Activated naive CD4-positive, alpha-beta T cell treated with anti-CD3 and anti-CD28 coated beads, Interleukin-2, amount 50 U/mL, for 72 hours (primary cell): ENCODE measurements at regions not wholly inside any gene's neighbourhood (a gene's known extent, or its start where the extent isn't known, plus 50 kb on each side); places are given as distances from the start of the nearest gene placed in this dataset.
A peak's percentile ranks its signal among the peaks of the same experiment; 100 is the strongest.

Experiments
- ATAC-seq, 2 donors: fragments of 150-1000 bp; cut with Tn5 transposase; 2 replicates each; pipeline ENCODE4 v1.10.0; 2021; ENCODE audit warnings: mild to moderate bottlenecking in 2 of 2, moderate library complexity in 2 of 2
- DNase-seq, 2 donors: peaks; one replicate each; pipeline ENCODE4 v3.0.0; 2021 to 2022; ENCODE audit warnings: low spot score in 2 of 2
- H3K27ac Mint-ChIP-seq, 2 donors: one replicate each; pipeline ENCODE4 v1.8.0; 2022; ENCODE audit warnings: mild to moderate bottlenecking in 2 of 2, mixed read lengths in 2 of 2
- H3K36me3 Mint-ChIP-seq, 2 donors: one replicate each; pipeline ENCODE4 v1.8.0; 2022; ENCODE audit warnings: mixed read lengths in 2 of 2
- H3K9me3 Mint-ChIP-seq, 2 donors: one replicate each; pipeline ENCODE4 v1.8.0; 2022; ENCODE audit warnings: mixed read lengths in 2 of 2

DNA sequence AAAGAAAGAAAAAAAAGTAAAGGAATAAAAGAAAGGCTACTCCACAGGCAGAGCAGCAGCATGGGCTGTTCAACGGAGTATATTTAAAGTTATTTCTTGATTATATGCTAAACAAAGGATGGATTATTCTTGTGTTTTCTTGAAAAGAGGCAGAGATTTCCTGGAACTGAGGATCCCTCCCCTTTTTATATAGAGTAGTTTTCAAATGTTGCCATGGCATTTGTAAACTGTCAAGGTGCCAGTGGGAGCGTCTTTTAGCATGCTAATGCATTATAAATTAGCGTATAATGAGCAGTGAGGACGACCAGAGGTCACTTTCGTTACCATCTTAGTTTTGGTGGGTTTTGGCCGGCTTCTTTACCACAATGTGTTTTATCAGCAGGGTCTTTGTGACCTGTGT, 383.0 kb downstream of the PCNX1 start:
- no peak for ATAC-seq
- Mint-ChIP-seq H3K9me3 (peaks cover 0 to 6% of the 10 kb centered on the region in 2 donors), H3K36me3 (peaks cover 5 to 6% of the 10 kb centered on the region in 2 donors), H3K27ac (no peak overlapping the region)
- no peak for DNase-seq

DNA sequence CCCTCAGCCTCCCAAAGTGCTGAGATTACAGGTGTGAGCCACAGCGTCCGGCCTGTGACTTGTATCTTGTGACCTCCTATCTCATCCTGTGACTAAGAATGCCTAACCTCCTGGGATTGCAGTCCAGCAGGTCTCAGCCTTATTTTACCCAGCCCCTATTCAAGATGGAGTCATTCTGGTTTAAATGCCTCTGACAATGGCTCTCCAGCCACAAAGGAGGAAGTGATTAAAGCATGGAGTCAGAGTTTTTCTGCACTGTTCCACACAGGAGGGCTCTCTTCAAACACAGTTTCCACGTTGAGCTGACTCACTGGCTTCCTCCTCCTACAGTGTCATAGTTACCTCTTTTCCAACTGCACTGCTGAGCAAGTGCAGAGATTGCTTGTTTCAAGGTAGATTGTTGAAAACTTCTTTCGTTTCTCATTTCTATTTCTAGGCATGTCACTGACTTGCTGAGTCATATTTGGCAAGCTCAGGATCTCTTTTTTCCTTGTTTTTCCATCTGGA, 383.8 kb downstream of the PCNX1 start:
- Mint-ChIP-seq H3K36me3 (peaks cover 0 to 6% of the 10 kb centered on the region in 2 donors), H3K27ac (no peak overlapping the region), H3K9me3 (no peaks in the 10 kb centered on the region)
- DNase-seq = peak; percentile 39 to 59
- peak; percentile 99 to 100 for ATAC-seq

DNA sequence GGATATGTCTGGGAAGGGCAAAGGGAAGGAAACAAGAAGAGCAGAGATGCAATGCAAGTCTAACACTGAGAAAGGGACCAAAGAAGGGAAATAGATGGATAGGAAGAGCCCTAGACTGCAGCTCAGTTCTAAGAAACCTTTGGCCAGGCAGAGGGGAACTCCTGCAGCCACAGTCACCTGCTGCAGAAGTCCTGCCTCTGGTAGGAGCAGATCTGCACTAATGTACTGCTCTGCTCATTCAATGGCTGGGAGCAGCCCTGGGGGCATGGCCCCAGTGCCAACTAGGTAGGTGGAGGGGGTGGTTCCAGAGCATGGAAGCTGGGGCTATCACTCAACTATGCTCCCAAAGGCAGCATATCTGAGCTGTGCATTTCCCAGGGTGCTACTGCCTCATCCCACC, 388.9 kb downstream of the PCNX1 start:
- ATAC-seq = no peak
- peaks cover 0 to under 1% of the 10 kb centered on the region in 2 donors for H3K36me3 Mint-ChIP-seq
- no peak overlapping the region for H3K27ac Mint-ChIP-seq
- DNase-seq = no peak
- no peaks in the 10 kb centered on the region for H3K9me3 Mint-ChIP-seq

DNA sequence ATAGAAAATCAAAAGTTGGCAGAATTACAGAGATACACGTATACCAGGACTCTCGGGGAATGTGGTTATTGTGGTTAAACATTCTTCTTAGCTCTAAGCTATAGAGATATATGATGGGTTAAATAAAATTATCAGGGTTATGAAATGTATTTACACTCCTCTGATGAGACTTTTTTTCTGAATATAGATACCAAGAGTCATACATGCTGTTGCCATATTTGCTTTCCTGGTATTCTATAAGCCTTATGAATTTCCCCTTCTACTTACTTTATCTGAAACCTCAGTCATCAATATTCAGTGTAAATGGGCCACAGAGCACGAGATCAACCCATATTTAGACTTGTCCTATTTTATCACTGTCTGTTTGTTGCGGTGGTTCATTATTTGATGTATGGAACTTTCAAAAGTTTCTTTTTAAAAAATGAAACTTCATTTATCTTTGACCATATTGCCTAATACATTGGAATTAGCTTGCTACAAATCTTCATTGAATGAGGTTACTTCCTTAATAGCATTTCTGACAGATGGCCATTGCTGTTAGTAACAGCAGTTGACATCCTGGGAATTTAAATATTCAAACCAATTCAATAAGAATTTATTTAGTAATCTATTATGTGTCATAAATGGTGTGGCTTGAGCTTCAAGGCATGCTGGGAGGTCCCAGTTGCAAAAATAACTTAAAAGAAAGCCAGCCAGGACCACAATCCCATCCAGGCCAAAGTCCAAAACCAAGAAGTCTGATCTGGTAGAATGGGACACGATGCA, 393.5 kb downstream of the PCNX1 start:
- no peak for ATAC-seq
- Mint-ChIP-seq H3K36me3 (peaks cover 11 to 13% of the 10 kb centered on the region in 2 donors), H3K9me3 (peaks cover 5 to 11% of the 10 kb centered on the region in 2 donors), H3K27ac (no peak overlapping the region)
- DNase-seq = no peak

DNA sequence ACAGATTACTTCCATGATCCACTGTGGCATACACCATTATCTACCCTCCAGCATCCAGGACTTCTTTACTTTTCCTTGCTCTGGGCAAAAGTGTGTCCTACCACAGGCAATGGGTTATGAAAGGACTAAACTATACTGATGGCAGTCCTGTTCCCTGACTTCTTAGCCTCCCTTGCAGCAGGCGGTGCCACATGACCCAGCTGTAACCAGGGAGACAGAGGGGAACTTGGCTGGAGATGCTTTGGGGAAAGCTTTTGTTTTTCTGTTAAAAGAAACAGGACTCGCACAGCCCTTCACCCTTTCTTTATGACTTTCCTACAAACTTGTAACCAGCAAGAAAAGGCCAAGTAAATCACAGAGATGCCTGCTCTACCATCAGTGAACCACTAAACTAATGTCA, 394.4 kb downstream of the PCNX1 start:
- Mint-ChIP-seq H3K27ac (no peak overlapping the region), H3K9me3 (peaks cover 5 to 12% of the 10 kb centered on the region in 2 donors), H3K36me3 (peaks cover 13 to 14% of the 10 kb centered on the region in 2 donors)
- DNase-seq = no peak
- no peak for ATAC-seq

DNA sequence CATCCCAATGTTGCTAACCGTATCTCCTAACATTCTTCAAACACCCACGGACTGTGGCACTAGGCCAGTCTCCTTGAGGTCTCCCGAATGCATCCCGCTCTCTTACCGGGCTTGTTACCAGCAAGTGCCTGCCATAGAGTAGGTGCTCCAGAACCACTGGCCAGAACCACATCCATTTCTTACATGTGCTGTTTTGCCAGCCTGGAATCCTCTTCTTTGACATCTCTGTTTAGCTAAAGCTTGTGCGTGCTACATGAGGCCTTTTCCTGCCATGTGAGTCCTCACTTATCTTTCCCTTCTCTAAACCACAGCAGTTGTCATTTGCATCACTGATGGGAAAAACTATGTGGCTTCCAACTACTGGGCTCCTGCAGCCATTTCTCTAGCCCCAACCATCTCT, 397.4 kb downstream of the PCNX1 start:
- Mint-ChIP-seq H3K9me3 (peaks cover 5 to 12% of the 10 kb centered on the region in 2 donors), H3K36me3 (peaks cover 14 to 18% of the 10 kb centered on the region in 2 donors), H3K27ac (no peak overlapping the region)
- ATAC-seq (no peak), DNase-seq (no peak)

DNA sequence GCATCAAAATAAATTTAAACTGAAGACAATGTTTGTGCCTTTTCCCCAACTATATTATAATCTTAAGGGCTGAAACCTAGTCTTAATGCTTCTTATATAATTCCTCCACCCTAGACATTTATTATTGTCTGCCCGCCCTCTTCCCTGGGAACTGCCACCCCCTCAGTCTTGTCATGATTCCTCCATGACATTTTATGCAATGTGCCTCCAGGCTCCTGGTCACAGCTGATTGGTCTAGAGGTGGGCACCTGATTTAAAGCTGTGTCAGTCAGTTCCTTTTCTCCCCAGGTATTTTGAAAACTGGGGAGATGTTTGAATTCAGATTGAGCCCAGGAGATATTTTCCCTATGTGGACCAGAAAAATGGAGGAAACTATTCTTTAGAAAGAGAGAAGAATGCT, 401.4 kb downstream of the PCNX1 start:
- DNase-seq = no peak
- ATAC-seq = no peak
- Mint-ChIP-seq H3K36me3 (peaks cover 14 to 18% of the 10 kb centered on the region in 2 donors), H3K27ac (no peak overlapping the region), H3K9me3 (peaks cover 5 to 20% of the 10 kb centered on the region in 2 donors)

DNA sequence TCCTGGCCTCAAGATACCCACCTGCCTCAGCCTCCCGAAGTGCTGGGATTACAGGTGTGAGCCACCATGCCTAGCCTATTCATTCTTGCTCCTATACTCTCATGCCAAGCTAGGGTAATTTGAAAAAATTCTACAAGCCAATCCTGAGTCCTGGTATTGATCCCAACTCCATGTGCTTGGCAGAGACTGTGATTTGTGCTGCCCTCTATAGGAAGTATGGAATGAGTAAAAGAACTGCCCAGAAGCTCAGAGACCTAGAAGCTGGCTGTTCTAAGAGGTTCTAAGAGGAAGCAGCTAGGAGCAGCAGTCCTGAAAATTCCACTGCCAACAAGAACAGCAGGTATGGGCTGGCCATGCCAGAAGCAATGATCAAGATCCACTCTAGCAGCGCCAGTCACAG, 402.5 kb downstream of the PCNX1 start:
- no peak for ATAC-seq

DNA sequence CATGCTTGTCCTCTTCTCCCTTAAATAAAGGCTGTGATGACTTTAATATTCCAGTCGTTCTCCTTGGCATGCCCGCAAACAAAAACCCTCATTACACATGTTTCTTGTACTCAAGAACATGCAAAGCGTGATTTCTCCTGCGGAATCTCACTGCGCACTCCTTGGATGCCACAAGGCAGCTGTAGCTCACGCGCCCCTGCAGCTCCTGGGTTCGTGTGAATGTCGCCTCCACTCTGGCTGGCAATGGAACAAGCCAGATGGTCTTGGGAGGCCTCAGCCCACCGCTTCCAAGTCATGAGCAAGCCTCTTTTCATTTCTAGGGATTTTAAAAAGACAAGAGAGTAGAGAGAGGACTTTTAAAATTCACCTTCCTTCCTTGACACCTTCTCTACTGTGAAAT, 403.8 kb downstream of the PCNX1 start:
- H3K27ac Mint-ChIP-seq = no peak overlapping the region
- H3K36me3 Mint-ChIP-seq = peaks cover 0 to 6% of the 10 kb centered on the region in 2 donors
- DNase-seq (no peak), ATAC-seq (no peak)
- peaks cover 0 to 9% of the 10 kb centered on the region in 2 donors for H3K9me3 Mint-ChIP-seq

More for the DNA sequence above, 402.5 kb downstream of the PCNX1 start:
- peaks cover 11 to 16% of the 10 kb centered on the region in 2 donors for H3K36me3 Mint-ChIP-seq
- no peak overlapping the region for H3K27ac Mint-ChIP-seq
- peaks cover 3 to 19% of the 10 kb centered on the region in 2 donors for H3K9me3 Mint-ChIP-seq
- no peak for DNase-seq

DNA sequence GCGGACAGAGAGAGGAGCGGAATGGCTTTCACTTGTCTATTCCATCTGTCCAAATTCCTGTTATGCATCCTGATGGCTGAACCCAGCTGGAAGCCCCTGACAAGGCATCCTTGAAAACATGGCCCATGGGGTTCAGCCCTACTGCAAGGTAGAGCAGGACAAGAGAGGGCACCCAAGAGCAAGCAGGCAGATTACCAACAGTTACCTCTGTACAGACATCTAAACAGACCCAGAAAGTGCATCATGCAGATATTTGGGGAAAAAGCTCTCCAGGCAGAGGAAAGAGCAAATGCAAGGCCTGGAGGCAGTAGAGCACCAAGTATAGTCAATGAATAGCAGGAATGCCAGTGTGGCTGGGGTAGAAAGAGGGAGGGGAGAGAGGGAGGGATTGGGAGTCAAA, 407.5 kb downstream of the PCNX1 start:
- Mint-ChIP-seq H3K27ac (no peak overlapping the region), H3K36me3 (no peaks in the 10 kb centered on the region), H3K9me3 (peaks cover 0 to 9% of the 10 kb centered on the region in 2 donors)
- ATAC-seq (no peak), DNase-seq (no peak)

DNA sequence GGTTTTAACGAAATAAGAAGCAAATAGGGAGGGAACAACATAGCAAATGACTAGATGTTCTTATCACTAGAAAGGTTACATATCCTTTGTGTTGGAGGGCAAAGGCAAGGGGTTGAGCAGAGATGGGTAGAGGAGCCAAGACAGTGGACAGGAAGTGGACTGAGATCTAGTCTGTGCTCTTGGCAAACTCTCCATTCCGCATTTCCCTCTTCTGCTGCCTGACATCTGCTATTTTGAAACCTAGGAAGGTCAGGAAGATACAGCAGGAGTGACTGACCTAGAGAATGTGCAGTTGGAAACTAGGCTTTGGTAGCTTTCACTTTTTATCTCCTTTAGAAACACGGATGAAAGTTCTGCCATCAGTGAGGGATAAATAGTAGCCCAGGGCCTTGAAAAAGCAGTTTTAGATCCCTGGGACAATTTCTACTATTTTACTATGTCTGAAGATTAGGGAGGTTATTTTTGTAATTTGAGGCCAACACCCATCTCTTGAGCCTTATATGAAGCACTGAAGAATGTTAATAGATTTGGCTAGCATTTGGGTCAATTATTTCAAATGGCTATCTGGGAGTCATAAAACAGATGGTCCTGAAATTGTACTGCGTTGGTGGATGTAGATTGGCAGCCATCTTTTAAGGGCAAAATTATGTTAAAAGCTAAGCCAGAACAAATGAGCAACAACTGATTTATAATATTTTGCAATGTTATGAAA, 410.3 kb downstream of the PCNX1 start:
- Mint-ChIP-seq H3K9me3 (peaks cover 0 to 9% of the 10 kb centered on the region in 2 donors), H3K36me3 (peaks cover 0 to 7% of the 10 kb centered on the region in 2 donors)
- ATAC-seq = no peak

DNA sequence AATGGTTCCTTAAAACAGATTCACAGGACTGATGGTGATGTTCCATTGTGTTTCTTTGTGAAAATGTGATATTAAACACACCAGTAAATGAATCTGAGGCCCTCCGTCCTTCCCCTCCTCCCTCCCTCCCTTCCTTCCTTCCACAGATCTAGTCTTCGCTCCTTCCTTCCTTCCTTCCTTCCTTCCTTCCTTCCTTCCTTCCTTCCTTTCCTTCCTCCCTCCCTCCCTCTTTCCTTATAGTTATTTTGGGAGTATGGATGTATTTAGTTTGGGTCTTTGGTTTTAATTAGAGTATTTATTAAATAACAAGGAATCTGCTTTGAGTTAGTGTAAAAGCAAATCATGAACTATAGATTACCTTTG, 410.8 kb downstream of the PCNX1 start:
- H3K9me3 Mint-ChIP-seq = peaks cover 0 to 7% of the 10 kb centered on the region in 2 donors
- no peak for ATAC-seq
- H3K36me3 Mint-ChIP-seq = peaks cover 0 to 7% of the 10 kb centered on the region in 2 donors

More for the DNA sequence above, 410.3 kb downstream of the PCNX1 start:
- H3K27ac Mint-ChIP-seq = no peak overlapping the region
- DNase-seq = no peak

DNA sequence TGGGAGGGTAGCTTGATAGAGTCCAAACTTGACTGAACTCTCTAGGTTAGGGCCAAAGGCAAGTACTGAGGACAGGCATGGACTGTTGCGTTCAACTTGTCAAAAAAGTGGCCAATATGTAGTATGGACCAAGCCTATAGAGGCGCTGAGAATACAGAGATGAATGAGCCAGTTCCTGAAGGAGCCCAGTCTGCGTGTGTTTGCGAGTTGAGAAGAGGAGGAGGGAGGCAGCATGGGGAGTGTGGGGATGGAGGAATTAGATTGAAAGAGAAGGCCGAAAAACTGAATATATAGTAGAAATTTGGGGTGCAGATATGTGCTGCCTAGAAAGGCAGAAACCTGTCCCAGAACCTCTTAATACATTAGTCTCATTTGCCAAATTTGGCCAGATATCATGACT, 412.4 kb downstream of the PCNX1 start:
- H3K36me3 Mint-ChIP-seq = peaks cover 0 to 7% of the 10 kb centered on the region in 2 donors
- no peaks in the 10 kb centered on the region for H3K9me3 Mint-ChIP-seq
- no peak for ATAC-seq
- peak overlapping the region; percentile 77 to 95 for H3K27ac Mint-ChIP-seq
- no peak for DNase-seq

More for the DNA sequence above, 410.8 kb downstream of the PCNX1 start:
- H3K27ac Mint-ChIP-seq = no peak overlapping the region
- DNase-seq = no peak

DNA sequence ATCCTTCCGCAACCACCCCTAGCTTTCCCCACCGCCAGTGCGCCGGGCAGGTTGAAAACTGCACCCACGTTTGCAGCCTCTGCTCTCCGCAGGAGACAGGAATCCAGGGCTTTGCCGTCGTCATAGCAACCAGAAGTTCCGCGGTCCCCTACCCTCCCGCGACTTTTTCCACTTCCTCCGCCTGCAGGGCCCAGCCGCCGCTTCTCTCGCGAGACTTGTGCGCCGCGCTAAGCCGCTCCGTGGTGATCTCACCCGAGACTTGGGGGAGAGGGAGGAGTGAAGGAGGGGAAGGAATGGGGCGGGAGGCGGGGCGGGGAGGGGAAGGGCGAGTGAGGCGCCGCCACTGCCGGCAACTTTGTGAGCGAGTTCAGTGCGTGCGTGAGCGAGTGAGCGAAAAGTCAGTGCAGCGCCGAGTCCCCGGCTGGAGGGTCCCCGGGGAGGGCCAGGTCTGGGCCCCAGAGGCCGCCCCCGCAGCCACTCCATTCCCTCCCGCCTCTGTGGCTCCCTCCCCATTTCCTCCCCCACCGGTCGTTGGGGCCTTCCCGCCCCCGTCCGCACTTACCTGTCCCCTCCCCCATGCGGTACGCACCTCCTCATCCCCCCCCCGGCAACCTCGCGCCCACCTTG, 413.0 kb downstream of the PCNX1 start, which contains the start of gene SIPA1L1:
Gene SIPA1L1, plus strand, starts transcription at position 370 of the 627 bp plus-strand sequence.
- peak within 1 kb of the TSS; percentile 82 to 95 for H3K27ac Mint-ChIP-seq
- DNase-seq (peak; percentile 97 to 99), ATAC-seq (peak; percentile 88 to 92)
- no peaks in the 10 kb centered on the region for H3K9me3 Mint-ChIP-seq
- peaks cover 0 to 7% of the 10 kb centered on the region in 2 donors for H3K36me3 Mint-ChIP-seq

DNA sequence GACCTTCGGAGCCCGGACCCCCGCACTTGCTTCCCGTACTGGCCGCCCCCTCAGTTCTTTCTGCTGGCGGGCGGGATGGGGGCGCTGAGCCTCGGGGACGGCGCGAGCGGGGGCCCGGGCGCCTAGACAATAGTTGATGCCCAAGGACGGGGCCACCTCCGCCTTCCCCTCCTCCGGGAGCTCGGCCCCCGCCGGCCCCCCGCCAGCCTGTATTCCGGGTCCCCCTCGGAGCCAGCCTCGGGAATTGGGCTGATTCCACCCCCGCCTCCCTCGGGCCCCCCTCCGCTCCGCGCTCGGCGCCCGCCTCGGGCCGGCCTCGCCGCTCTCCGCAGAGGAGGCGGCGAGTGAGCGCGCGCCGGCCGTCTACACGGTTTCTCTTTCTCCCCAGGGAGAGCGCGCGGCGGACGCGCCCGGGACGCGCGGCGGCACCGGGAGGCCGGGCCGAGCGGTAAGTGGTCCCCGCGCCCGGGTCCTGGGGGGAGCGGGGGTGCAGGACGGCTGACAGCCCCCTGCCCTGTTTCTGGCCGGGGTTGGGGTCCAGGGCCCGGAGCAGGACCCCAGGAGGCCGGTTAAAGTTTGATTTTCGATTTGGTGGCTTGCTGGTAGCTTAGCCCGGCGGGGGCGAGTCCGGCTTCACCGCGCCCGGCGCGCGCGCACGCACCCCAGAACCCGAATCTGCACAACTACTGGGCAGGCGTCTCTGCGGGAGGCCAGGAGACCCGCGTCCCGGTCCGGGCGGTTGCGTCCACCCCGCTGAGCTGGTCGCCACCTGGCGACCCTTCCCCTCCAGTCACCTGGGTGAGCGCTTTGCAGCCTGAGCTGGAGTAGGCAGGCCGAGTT, 413.7 kb downstream of the PCNX1 start:
- ATAC-seq (peak; percentile 35 to 47), DNase-seq (peak; percentile 66 to 73)
- Mint-ChIP-seq H3K9me3 (no peaks in the 10 kb centered on the region), H3K36me3 (peaks cover 0 to 7% of the 10 kb centered on the region in 2 donors), H3K27ac (peak overlapping the region; percentile 82 to 95)
